Stomach (tissue), 8 donors: ENCODE measurements at regions not wholly inside any gene's neighbourhood (a gene's known extent, or its start where the extent isn't known, plus 50 kb on each side); places are given as distances from the start of the nearest gene placed in this dataset.

ENCODE experiments used
- DNase-seq, 2 donors: peaks; one replicate each; pipeline versions ENCODE4 v3.0.0 to v3.0.0-alpha.2; 2013 to 2019
- H3K27ac ChIP-seq, 5 donors: fragments of 200-600 bp in 4 of 5; sonication (generic) in 4 of 5; one replicate each; pipeline ENCODE4 v1.5.1; 2013 to 2019; ENCODE audit warnings: mild to moderate bottlenecking in 1 of 5, moderate library complexity in 1 of 5
- H3K27me3 ChIP-seq, 3 donors: fragments of 200-600 bp; sonication (generic); one replicate each; pipeline ENCODE4 v1.5.1; 2017 to 2019; ENCODE audit warnings: mixed run types in 1 of 3
- H3K36me3 ChIP-seq, 4 donors: fragments of 200-600 bp; sonication (generic); 1 replicate in 3 of 4; 2 replicates in 1 of 4; pipeline ENCODE4 v1.5.1; 2016 to 2019
- H3K4me1 ChIP-seq, 4 donors: fragments of 200-600 bp; sonication (generic); one replicate each; pipeline ENCODE4 v1.5.1; 2016 to 2019
- H3K4me3 ChIP-seq, 4 donors: fragments of 200-600 bp; sonication (generic) in 3 of 4; one replicate each; pipeline ENCODE4 v1.5.1; 2016 to 2019; ENCODE audit warnings: mild to moderate bottlenecking in 1 of 4
- H3K9me3 ChIP-seq, 4 donors: fragments of 200-600 bp; sonication (generic); one replicate each; pipeline ENCODE4 v1.5.1; 2016 to 2019
- CTCF ChIP-seq, 7 experiments: fragments of 450-650 bp in 4 of 7; fragments of 200-600 bp in 3 of 7; sonication (generic) in 3 of 7; IDR thresholded peaks; one replicate each; pipeline ENCODE4 v1.5.1; 2016 to 2019; ENCODE audit warnings: antibody characterized with exemption in 7 of 7, control low read depth in 2 of 7, mild to moderate bottlenecking in 1 of 7
- EP300 ChIP-seq: sonication (generic); formaldehyde crosslinking; IDR thresholded peaks from one replicate; pipeline ENCODE4 v1.6.1; 2017; ENCODE audit warnings: antibody characterized with exemption
- POLR2A ChIP-seq, 4 donors: fragments of 450-650 bp; IDR thresholded peaks; one replicate each; pipeline ENCODE4 v1.6.1; 2016; ENCODE audit warnings: antibody characterized with exemption in 4 of 4, control low read depth in 2 of 4, mild to moderate bottlenecking in 1 of 4, moderate library complexity in 1 of 4
- POLR2AphosphoS5 ChIP-seq, 3 donors: sonication (generic); formaldehyde crosslinking; IDR thresholded peaks; one replicate each; pipeline ENCODE4 v1.6.1; 2016; ENCODE audit warnings: antibody characterized with exemption in 3 of 3
- WGBS, 5 donors: extraction: QIAGEN DNeasy Blood & Tissue Kit in 3 of 5; methylation state at CpG; one replicate each; pipeline versions ENCODE4 v1.1.5 to v1.1.7; 2013 to 2018; 5-methylcytosine and 5-hydroxymethylcytosine counted together
- intact Hi-C: fragments of 100-400 bp; cut with DNase I; formaldehyde crosslinking; loops from one replicate; pipeline ENCODE4 v1.15.1; 2023; ENCODE audit warnings: low total_unique reads
- donor health status: healthy with polysubstance abuse.
- donor health status: Bipolar disorder and iron deficiency.
- donor health status: healthy.

GRCh38 chr5:125266106-125266505 lies 519.7 kb upstream of the ZNF608 start:
- intact Hi-C loops = no loop called here
- Histone ChIP-seq H3K9me3 (no peaks in the 10 kb centered on the region), H3K4me3 (no peak overlapping the region), H3K27ac (no peak overlapping the region), H3K36me3 (no peaks in the 10 kb centered on the region), H3K27me3 (no peaks in the 10 kb centered on the region), H3K4me1 (no peaks in the 10 kb centered on the region)
- TF ChIP-seq CTCF (IDR thresholded peaks at IDR 0.05) (no peak), POLR2AphosphoS5 (IDR thresholded peaks at IDR 0.05) (no peak), POLR2A (IDR thresholded peaks at IDR 0.05) (no peak), EP300 (no peak)
- WGBS, 5 donors = 81 to 92% (median 85%) methylated on average over 2 of the region's 2 CpGs
- DNase-seq = no peak

GRCh38 chr5:125267636-125268248 lies 521.3 kb upstream of the ZNF608 start:
- Histone ChIP-seq H3K27me3 (no peaks in the 10 kb centered on the region), H3K4me1 (no peaks in the 10 kb centered on the region), H3K9me3 (no peaks in the 10 kb centered on the region), H3K36me3 (no peaks in the 10 kb centered on the region), H3K4me3 (no peak overlapping the region), H3K27ac (no peak overlapping the region)
- 78 to 96% (median 83%) methylated on average over 6 of the region's 6 CpGs for WGBS, 5 donors
- intact Hi-C loops = no loop called here
- TF ChIP-seq EP300 (no peak), CTCF (IDR thresholded peaks at IDR 0.05) (no peak), POLR2AphosphoS5 (IDR thresholded peaks at IDR 0.05) (no peak), POLR2A (IDR thresholded peaks at IDR 0.05) (no peak)
- no peak for DNase-seq

GRCh38 chr5:125269926-125270325 lies 523.5 kb upstream of the ZNF608 start:
- TF ChIP-seq POLR2AphosphoS5 (IDR thresholded peaks at IDR 0.05) (no peak), POLR2A (IDR thresholded peaks at IDR 0.05) (no peak), CTCF (IDR thresholded peaks at IDR 0.05) (no peak), EP300 (no peak)
- no peaks in the 10 kb centered on the region for H3K36me3 ChIP-seq
- no peaks in the 10 kb centered on the region for H3K27me3 ChIP-seq
- no peaks in the 10 kb centered on the region for H3K4me1 ChIP-seq
- H3K9me3 ChIP-seq = no peaks in the 10 kb centered on the region
- H3K4me3 ChIP-seq = no peak overlapping the region
- no peak overlapping the region for H3K27ac ChIP-seq
- WGBS, 5 donors = 71 to 98% (median 79%) methylated on average over 4 of the region's 4 CpGs
- peak in 1 of 2 donors; percentile 44 for DNase-seq
- intact Hi-C loops = no loop called here

GRCh38 chr5:125272357-125272756 lies 525.9 kb upstream of the ZNF608 start:
- TF ChIP-seq POLR2AphosphoS5 (IDR thresholded peaks at IDR 0.05) (no peak), CTCF (IDR thresholded peaks at IDR 0.05) (no peak), EP300 (no peak), POLR2A (IDR thresholded peaks at IDR 0.05) (no peak)
- no peaks in the 10 kb centered on the region for H3K4me1 ChIP-seq
- no peaks in the 10 kb centered on the region for H3K9me3 ChIP-seq
- H3K27ac ChIP-seq = no peak overlapping the region
- H3K27me3 ChIP-seq = no peaks in the 10 kb centered on the region
- intact Hi-C loops = no loop called here
- DNase-seq = no peak
- no peak overlapping the region for H3K4me3 ChIP-seq
- H3K36me3 ChIP-seq = no peaks in the 10 kb centered on the region
- WGBS, 5 donors = 72 to 91% (median 81%) methylated on average over 4 of the region's 4 CpGs
